Bronchial epithelial cell (primary cell): ENCODE measurements at regions not wholly inside any gene's neighbourhood (a gene's known extent, or its start where the extent isn't known, plus 50 kb on each side); places are given as distances from the start of the nearest gene placed in this dataset.

Experiments
- DNase-seq: peaks from one replicate; pipeline ENCODE4 v3.0.0-alpha.2; 2010; ENCODE audit warnings: low read depth
- FAIRE-seq: peaks from 2 replicates; lab custom pipeline; 2011; peaks lifted over from hg19 to GRCh38; lab: Jason Lieb, UNC
- H3K27me3 ChIP-seq: 2 replicates; pipeline ENCODE4 v1.5.1; 2011; ENCODE audit warnings: low read length; ENCODE audit not compliant: control insufficient read depth, insufficient read depth
- H3K36me3 ChIP-seq: 2 replicates; pipeline ENCODE4 v1.5.1; 2011; ENCODE audit warnings: low read length; ENCODE audit not compliant: control insufficient read depth, insufficient read depth
- H3K4me3 ChIP-seq: 2 replicates; pipeline ENCODE4 v1.5.1; 2011; ENCODE audit warnings: mild to moderate bottlenecking, low read depth, low read length, control low read depth
- TF ChIP-seq, protein P1 (sequence below): IDR thresholded peaks from 2 replicates; pipeline ENCODE4 v1.5.1; 2011; ENCODE audit warnings: mild to moderate bottlenecking, moderate library complexity, low read length, control low read depth, inconsistent platforms; ENCODE audit not compliant: insufficient read depth, severe bottlenecking

DNA sequence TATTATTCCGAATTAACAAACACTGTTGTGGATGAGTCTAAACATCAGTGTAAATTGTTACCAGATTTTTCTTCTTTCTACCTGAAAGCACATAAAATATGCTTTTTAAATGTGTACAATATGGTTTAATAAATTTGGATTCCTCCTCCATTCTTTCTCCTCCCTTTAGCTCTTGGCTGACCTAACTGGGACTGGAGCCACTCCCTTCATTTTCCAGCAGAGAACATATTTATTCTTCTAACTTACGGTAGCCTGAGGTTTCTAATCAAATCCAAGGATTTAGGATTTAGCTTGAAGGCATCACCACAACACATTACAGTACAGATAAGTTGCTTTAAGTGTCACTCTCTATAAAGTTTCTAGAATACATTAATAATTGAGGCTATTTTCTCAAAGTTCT, 88.2 kb upstream of the SEMA3C start:
- Histone ChIP-seq H3K4me3 (no peak overlapping the region), H3K36me3 (no peaks in the 10 kb centered on the region), H3K27me3 (no peaks in the 10 kb centered on the region)
- DNase-seq (no peak), FAIRE-seq (no peak)
- TF ChIP-seq, protein P1, sequence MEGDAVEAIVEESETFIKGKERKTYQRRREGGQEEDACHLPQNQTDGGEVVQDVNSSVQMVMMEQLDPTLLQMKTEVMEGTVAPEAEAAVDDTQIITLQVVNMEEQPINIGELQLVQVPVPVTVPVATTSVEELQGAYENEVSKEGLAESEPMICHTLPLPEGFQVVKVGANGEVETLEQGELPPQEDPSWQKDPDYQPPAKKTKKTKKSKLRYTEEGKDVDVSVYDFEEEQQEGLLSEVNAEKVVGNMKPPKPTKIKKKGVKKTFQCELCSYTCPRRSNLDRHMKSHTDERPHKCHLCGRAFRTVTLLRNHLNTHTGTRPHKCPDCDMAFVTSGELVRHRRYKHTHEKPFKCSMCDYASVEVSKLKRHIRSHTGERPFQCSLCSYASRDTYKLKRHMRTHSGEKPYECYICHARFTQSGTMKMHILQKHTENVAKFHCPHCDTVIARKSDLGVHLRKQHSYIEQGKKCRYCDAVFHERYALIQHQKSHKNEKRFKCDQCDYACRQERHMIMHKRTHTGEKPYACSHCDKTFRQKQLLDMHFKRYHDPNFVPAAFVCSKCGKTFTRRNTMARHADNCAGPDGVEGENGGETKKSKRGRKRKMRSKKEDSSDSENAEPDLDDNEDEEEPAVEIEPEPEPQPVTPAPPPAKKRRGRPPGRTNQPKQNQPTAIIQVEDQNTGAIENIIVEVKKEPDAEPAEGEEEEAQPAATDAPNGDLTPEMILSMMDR: no peak

DNA sequence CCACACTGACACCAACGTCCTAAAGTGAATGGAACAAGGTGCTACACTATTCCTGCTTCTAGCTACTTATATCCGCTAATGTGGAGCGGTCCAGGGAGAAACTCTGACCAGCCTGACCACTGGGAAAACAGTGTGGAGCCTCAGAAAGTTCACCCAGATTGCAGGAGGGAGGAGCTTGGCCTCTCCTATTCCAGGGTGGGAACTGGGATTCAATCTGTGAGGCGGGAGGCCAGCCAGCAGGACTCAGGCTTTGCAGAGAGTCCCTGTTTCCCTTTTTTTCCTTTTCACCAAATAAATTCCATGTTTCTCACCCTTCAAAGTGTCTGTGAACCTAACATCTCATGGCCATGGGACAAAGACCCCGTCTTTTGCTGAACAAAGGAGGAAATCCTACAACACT, 86.4 kb upstream of the SEMA3C start:
- Histone ChIP-seq H3K4me3 (no peak overlapping the region), H3K27me3 (no peaks in the 10 kb centered on the region), H3K36me3 (no peaks in the 10 kb centered on the region)
- no peak for FAIRE-seq
- TF ChIP-seq, protein P1: no peak
- no peak for DNase-seq

DNA sequence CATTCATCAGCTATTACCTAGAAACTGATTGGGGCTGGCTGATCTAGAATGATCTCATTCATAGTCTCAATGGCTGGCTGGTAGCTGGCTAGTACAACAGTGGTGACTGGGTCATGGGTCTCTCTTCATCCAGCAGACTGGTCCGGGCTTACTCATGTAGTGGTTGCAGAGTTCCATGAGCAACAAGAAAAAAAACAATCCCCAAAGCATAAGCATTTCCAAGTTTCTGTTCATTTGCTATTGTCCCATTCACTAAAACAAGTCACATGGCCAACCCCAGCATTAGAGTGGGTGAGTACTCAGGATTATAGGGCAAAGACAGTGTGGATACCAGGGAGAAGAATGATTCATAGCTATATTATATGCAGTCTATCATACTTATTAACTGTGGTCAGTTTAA, 85.2 kb upstream of the SEMA3C start:
- TF ChIP-seq, protein P1: no peak
- DNase-seq: peak; percentile 65
- Histone ChIP-seq H3K36me3 (no peaks in the 10 kb centered on the region), H3K4me3 (no peak overlapping the region), H3K27me3 (no peaks in the 10 kb centered on the region)
- no peak for FAIRE-seq

DNA sequence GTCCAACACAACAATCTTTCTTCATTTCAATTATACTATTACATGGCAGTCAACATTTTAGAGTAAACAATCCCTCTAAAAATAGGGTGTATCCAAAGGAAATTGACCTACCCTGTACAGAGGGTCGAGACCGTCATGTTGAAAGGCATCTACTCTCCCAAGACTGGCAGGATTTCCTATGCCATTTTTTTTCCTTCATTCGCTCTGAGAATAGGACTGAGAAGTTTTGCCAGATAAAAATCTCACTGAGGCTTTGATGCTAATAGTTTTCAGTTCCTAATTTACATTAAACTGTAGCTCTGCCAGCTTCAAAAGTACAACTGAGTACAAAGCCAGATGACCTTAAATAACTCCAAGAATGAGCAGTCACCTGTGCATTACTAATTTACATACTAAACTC, 84.5 kb upstream of the SEMA3C start:
- H3K4me3 ChIP-seq: no peak overlapping the region
- no peak for FAIRE-seq
- DNase-seq: no peak
- TF ChIP-seq, protein P1: no peak
- H3K27me3 ChIP-seq: no peaks in the 10 kb centered on the region
- no peaks in the 10 kb centered on the region for H3K36me3 ChIP-seq

DNA sequence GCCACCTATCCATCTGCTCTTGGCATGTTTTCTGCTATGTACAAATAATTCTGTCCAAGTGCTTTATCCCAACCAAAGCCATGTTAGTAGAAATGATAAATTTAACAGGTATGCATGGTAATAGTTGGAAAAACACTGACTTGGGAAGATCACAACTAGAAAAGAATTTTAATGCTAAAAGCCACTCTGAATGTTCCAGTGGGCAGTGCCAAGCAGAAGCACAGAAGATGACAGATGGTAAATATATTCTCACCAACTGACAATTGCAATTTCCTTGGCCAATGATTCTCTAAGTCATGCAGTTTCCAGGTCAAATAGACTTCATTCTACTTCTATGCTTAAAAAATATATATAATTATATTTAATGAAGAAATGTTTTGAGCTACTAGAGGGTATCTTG, 83.6 kb upstream of the SEMA3C start:
- no peaks in the 10 kb centered on the region for H3K27me3 ChIP-seq
- FAIRE-seq (no peak), DNase-seq (no peak)
- TF ChIP-seq, protein P1: no peak
- H3K36me3 ChIP-seq: no peaks in the 10 kb centered on the region
- H3K4me3 ChIP-seq: no peak overlapping the region

DNA sequence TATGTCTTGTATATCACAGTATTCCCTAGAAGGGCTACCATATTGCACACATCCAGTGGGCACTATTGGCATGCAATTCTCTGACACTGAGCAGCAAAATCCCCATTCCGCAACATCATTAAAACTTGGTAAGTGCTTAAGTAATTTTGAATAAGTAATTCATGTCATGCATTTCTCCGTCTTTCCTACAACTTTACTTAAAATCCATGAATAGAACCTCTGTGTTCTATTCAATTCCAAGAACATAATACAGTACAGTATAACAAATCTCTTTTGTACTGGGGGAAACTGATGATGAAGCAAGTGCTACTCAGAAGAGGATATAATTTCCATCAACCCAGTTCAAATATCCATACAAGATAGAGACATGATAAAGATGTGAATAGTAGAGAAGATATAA, 80.9 kb upstream of the SEMA3C start:
- Histone ChIP-seq H3K27me3 (no peaks in the 10 kb centered on the region), H3K4me3 (no peak overlapping the region), H3K36me3 (no peaks in the 10 kb centered on the region)
- FAIRE-seq: no peak
- TF ChIP-seq, protein P1: no peak
- no peak for DNase-seq
